ENCODE measurements at regions not wholly inside any gene's neighbourhood (a gene's known extent, or its start where the extent isn't known, plus 50 kb on each side); places are given as distances from the start of the nearest gene placed in this dataset.

- ChIA-PET CTCF (no interaction called here), POLR2A (no interaction called here)
- DNase-seq (ENCODE audit: extremely low spot score) = no peak
- no peak for TF ChIP-seq CTCF (IDR thresholded peaks at IDR 0.05; ENCODE audit: control extremely low read depth, extremely low read depth, low read depth, missing control alignments)
These were observed 1787.9 kb upstream of the WWC1 start for GRCh38 chr5:166503506-166503905.

- ChIA-PET POLR2A (no interaction called here), CTCF (no interaction called here)
- no peak for TF ChIP-seq CTCF (IDR thresholded peaks at IDR 0.05; ENCODE audit: control extremely low read depth, extremely low read depth, low read depth, missing control alignments)
- DNase-seq (ENCODE audit: extremely low spot score) = no peak
These were observed 1786.4 kb upstream of the WWC1 start for GRCh38 chr5:166505067-166505466.

DNA sequence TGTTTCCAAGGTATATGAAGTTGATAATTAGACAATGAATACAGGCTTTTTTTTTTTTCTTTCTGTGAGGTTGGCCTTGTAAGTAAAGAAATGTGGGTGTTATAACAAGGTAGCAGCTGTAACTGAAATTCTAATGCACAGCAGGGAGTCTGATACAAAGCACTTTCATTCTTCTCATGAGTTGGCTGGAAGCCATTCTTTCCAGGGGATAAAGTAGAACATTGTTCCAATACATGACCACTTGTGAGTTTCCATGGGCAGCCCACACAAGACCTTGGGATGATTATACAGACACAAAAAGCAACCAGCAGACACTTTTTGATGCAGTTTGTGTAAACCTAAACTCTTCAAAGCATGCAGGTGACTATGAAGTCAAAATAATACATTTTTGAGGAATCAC, 1785.9 kb upstream of the WWC1 start:
- ChIA-PET CTCF (no interaction called here), POLR2A (no interaction called here)
- TF ChIP-seq CTCF (IDR thresholded peaks at IDR 0.05; ENCODE audit: control extremely low read depth, extremely low read depth, low read depth, missing control alignments) = no peak
- DNase-seq (ENCODE audit: extremely low spot score) = no peak

DNA sequence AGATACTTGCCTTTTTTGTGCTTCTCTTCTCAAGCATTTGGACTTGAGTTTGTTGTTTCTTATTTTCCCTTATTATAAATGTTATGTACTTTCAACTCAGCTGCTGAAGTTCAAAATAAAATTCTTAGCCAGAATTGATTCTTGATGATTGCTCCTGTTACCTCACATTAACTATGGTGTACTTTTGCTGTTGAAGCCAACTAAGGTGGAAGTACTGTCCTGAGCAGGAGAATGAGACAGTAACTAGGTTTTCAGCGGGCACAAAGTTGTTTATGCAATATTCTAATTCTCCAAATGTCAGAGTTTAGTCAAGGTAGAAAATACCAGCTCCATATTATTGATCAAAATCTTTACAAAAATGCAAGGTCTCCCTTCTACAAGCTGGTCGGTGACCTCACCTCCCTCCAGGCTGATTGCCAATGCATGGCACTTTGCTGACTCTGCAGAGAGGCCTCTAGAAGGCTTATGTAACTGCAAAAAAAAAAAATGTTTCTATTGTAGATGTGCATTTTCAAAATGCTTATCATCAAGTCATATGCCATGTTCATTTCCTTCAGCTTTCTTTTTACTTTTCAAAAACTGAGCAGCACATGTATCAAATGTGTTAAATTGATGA, 1783.5 kb upstream of the WWC1 start:
- DNase-seq (ENCODE audit: extremely low spot score) = no peak
- CTCF ChIA-PET = interaction anchor here (1.0 kb wide), 1 partner anchor 51 kb away, joined by 3 read pairs; no protein-coding TSS in a partner anchor
- no peak for TF ChIP-seq CTCF (IDR thresholded peaks at IDR 0.05; ENCODE audit: control extremely low read depth, extremely low read depth, low read depth, missing control alignments)
- POLR2A ChIA-PET = no interaction called here

- ChIA-PET POLR2A (no interaction called here), CTCF (no interaction called here)
- no peak for TF ChIP-seq CTCF (IDR thresholded peaks at IDR 0.05; ENCODE audit: control extremely low read depth, extremely low read depth, low read depth, missing control alignments)
- DNase-seq (ENCODE audit: extremely low spot score) = no peak
These were observed 1782.4 kb upstream of the WWC1 start for GRCh38 chr5:166509085-166509484.

GRCh38 chr5:166517976-166518375, 1773.5 kb upstream of the WWC1 start:
- no peak for TF ChIP-seq CTCF (IDR thresholded peaks at IDR 0.05; ENCODE audit: control extremely low read depth, extremely low read depth, low read depth, missing control alignments)
- ChIA-PET CTCF (no interaction called here), POLR2A (no interaction called here)
- DNase-seq (ENCODE audit: extremely low spot score) = no peak

GRCh38 chr5:166523206-166523605, 1768.2 kb upstream of the WWC1 start:
- TF ChIP-seq CTCF (IDR thresholded peaks at IDR 0.05; ENCODE audit: control extremely low read depth, extremely low read depth, low read depth, missing control alignments) = no peak
- ChIA-PET CTCF (no interaction called here), POLR2A (no interaction called here)
- no peak for DNase-seq (ENCODE audit: extremely low spot score)

All from GM10248 (cell line).